T-helper 17 cell (primary cell): ENCODE measurements at regions not wholly inside any gene's neighbourhood (a gene's known extent, or its start where the extent isn't known, plus 50 kb on each side); places are given as distances from the start of the nearest gene placed in this dataset.

Experiments
- ATAC-seq: fragments of 150-1000 bp; cut with Tn5 transposase; 2 replicates; pipeline ENCODE4 v1.10.0; 2021; ENCODE audit warnings: mild to moderate bottlenecking, moderate library complexity
- DNase-seq, 3 donors: peaks; one replicate each; pipeline versions ENCODE4 v3.0.0 to v3.0.0-alpha.2; 2020 to 2021
- H3K9me3 ChIP-seq: one replicate; pipeline ENCODE4 v1.7.0; 2013; ENCODE audit warnings: low read length, mild to moderate bottlenecking; ENCODE audit not compliant: control insufficient read depth, poor library complexity, severe bottlenecking
- H3K27ac Mint-ChIP-seq: one replicate; pipeline ENCODE4 v1.8.0; 2022; ENCODE audit warnings: mild to moderate bottlenecking, moderate library complexity, mixed read lengths
- H3K27me3 Mint-ChIP-seq: one replicate; pipeline ENCODE4 v1.8.0; 2022; ENCODE audit warnings: mixed read lengths
- H3K36me3 Mint-ChIP-seq: one replicate; pipeline ENCODE4 v1.8.0; 2022; ENCODE audit warnings: low read depth, mixed read lengths
- H3K4me1 Mint-ChIP-seq: one replicate; pipeline ENCODE4 v1.8.0; 2022; ENCODE audit warnings: mild to moderate bottlenecking, mixed read lengths
- H3K4me3 Mint-ChIP-seq: one replicate; pipeline ENCODE4 v1.8.0; 2022; ENCODE audit warnings: mild to moderate bottlenecking, moderate library complexity, mixed read lengths

GRCh38 chr4:131381055-131381454 lies 1768.0 kb upstream of the PCDH10 start:
- Mint-ChIP-seq H3K27me3 (no peaks in the 10 kb centered on the region), H3K4me3 (no peak overlapping the region), H3K4me1 (no peaks in the 10 kb centered on the region), H3K36me3 (no peaks in the 10 kb centered on the region), H3K27ac (no peak overlapping the region)
- no peaks in the 10 kb centered on the region for H3K9me3 ChIP-seq
- no peak for DNase-seq
- no peak for ATAC-seq

- Mint-ChIP-seq H3K27ac (no peak overlapping the region), H3K27me3 (no peaks in the 10 kb centered on the region), H3K36me3 (no peaks in the 10 kb centered on the region), H3K4me1 (no peaks in the 10 kb centered on the region), H3K4me3 (no peak overlapping the region)
- no peaks in the 10 kb centered on the region for H3K9me3 ChIP-seq
- DNase-seq = no peak
- no peak for ATAC-seq
Measured at GRCh38 chr4:131382839-131383238, 1766.3 kb upstream of the PCDH10 start.

- Mint-ChIP-seq H3K36me3 (no peaks in the 10 kb centered on the region), H3K27ac (no peak overlapping the region), H3K4me1 (no peaks in the 10 kb centered on the region), H3K27me3 (no peaks in the 10 kb centered on the region), H3K4me3 (no peak overlapping the region)
- ATAC-seq (no peak), DNase-seq (no peak)
- no peaks in the 10 kb centered on the region for H3K9me3 ChIP-seq
Measured at GRCh38 chr4:131388277-131388676, 1760.8 kb upstream of the PCDH10 start.

GRCh38 chr4:131408102-131408501 lies 1741.0 kb upstream of the PCDH10 start:
- H3K27me3 Mint-ChIP-seq = no peaks in the 10 kb centered on the region
- no peaks in the 10 kb centered on the region for H3K9me3 ChIP-seq
- no peaks in the 10 kb centered on the region for H3K36me3 Mint-ChIP-seq
- no peaks in the 10 kb centered on the region for H3K4me1 Mint-ChIP-seq
- ATAC-seq = no peak
- H3K27ac Mint-ChIP-seq = no peak overlapping the region
- DNase-seq = no peak
- H3K4me3 Mint-ChIP-seq = no peak overlapping the region

GRCh38 chr4:131411393-131411792 lies 1737.7 kb upstream of the PCDH10 start:
- Mint-ChIP-seq H3K36me3 (no peaks in the 10 kb centered on the region), H3K27ac (no peak overlapping the region), H3K4me1 (no peaks in the 10 kb centered on the region), H3K27me3 (no peaks in the 10 kb centered on the region), H3K4me3 (no peak overlapping the region)
- ATAC-seq (no peak), DNase-seq (no peak)
- H3K9me3 ChIP-seq = peaks cover 2% of the 10 kb centered on the region

GRCh38 chr4:131419147-131419546 lies 1729.9 kb upstream of the PCDH10 start:
- Mint-ChIP-seq H3K4me1 (no peaks in the 10 kb centered on the region), H3K4me3 (no peak overlapping the region), H3K27me3 (no peaks in the 10 kb centered on the region), H3K36me3 (no peaks in the 10 kb centered on the region), H3K27ac (no peak overlapping the region)
- no peak for DNase-seq
- no peak for ATAC-seq
- H3K9me3 ChIP-seq = peaks cover 2% of the 10 kb centered on the region

GRCh38 chr4:131426023-131426758 lies 1722.9 kb upstream of the PCDH10 start:
- no peaks in the 10 kb centered on the region for H3K27me3 Mint-ChIP-seq
- DNase-seq = no peak
- no peak for ATAC-seq

GRCh38 chr4:131427000-131427399 lies 1722.1 kb upstream of the PCDH10 start:
- Mint-ChIP-seq H3K4me3 (no peak overlapping the region), H3K36me3 (no peaks in the 10 kb centered on the region), H3K4me1 (no peaks in the 10 kb centered on the region), H3K27me3 (no peaks in the 10 kb centered on the region), H3K27ac (no peak overlapping the region)
- DNase-seq = no peak
- ATAC-seq = no peak
- no peaks in the 10 kb centered on the region for H3K9me3 ChIP-seq

More at GRCh38 chr4:131426023-131426758, 1722.9 kb upstream of the PCDH10 start:
- H3K9me3 ChIP-seq = no peaks in the 10 kb centered on the region
- no peak overlapping the region for H3K4me3 Mint-ChIP-seq
- H3K36me3 Mint-ChIP-seq = no peaks in the 10 kb centered on the region
- H3K27ac Mint-ChIP-seq = no peak overlapping the region
- H3K4me1 Mint-ChIP-seq = no peaks in the 10 kb centered on the region

GRCh38 chr4:131430302-131430701 lies 1718.8 kb upstream of the PCDH10 start:
- Mint-ChIP-seq H3K27me3 (no peaks in the 10 kb centered on the region), H3K36me3 (no peaks in the 10 kb centered on the region), H3K4me3 (no peak overlapping the region), H3K27ac (no peak overlapping the region), H3K4me1 (no peaks in the 10 kb centered on the region)
- no peaks in the 10 kb centered on the region for H3K9me3 ChIP-seq
- ATAC-seq = no peak
- DNase-seq = no peak

- H3K27ac Mint-ChIP-seq = no peak overlapping the region
- ATAC-seq = no peak
- no peaks in the 10 kb centered on the region for H3K4me1 Mint-ChIP-seq
- no peak for DNase-seq
- H3K36me3 Mint-ChIP-seq = no peaks in the 10 kb centered on the region
- no peak overlapping the region for H3K4me3 Mint-ChIP-seq
- H3K27me3 Mint-ChIP-seq = no peaks in the 10 kb centered on the region
- H3K9me3 ChIP-seq = no peaks in the 10 kb centered on the region
Measured at GRCh38 chr4:131441004-131441688, 1707.9 kb upstream of the PCDH10 start.

- H3K9me3 ChIP-seq = no peaks in the 10 kb centered on the region
- H3K36me3 Mint-ChIP-seq = no peaks in the 10 kb centered on the region
- H3K27ac Mint-ChIP-seq = no peak overlapping the region
- no peaks in the 10 kb centered on the region for H3K27me3 Mint-ChIP-seq
- DNase-seq (no peak), ATAC-seq (no peak)
- H3K4me3 Mint-ChIP-seq = no peak overlapping the region
- H3K4me1 Mint-ChIP-seq = no peaks in the 10 kb centered on the region
Measured at GRCh38 chr4:131447883-131448282, 1701.2 kb upstream of the PCDH10 start.

GRCh38 chr4:131450572-131451209 lies 1698.4 kb upstream of the PCDH10 start:
- no peak overlapping the region for H3K27ac Mint-ChIP-seq
- no peaks in the 10 kb centered on the region for H3K4me1 Mint-ChIP-seq
- DNase-seq (no peak), ATAC-seq (no peak)
- no peaks in the 10 kb centered on the region for H3K36me3 Mint-ChIP-seq
- H3K4me3 Mint-ChIP-seq = no peak overlapping the region
- no peaks in the 10 kb centered on the region for H3K9me3 ChIP-seq
- no peaks in the 10 kb centered on the region for H3K27me3 Mint-ChIP-seq

GRCh38 chr4:131459430-131460101 lies 1689.5 kb upstream of the PCDH10 start:
- H3K4me1 Mint-ChIP-seq = no peaks in the 10 kb centered on the region
- no peak overlapping the region for H3K4me3 Mint-ChIP-seq
- no peaks in the 10 kb centered on the region for H3K9me3 ChIP-seq
- no peaks in the 10 kb centered on the region for H3K36me3 Mint-ChIP-seq
- H3K27ac Mint-ChIP-seq = no peak overlapping the region
- ATAC-seq (no peak), DNase-seq (no peak)
- H3K27me3 Mint-ChIP-seq = no peaks in the 10 kb centered on the region
